ENCODE measurements at regions not wholly inside any gene's neighbourhood (a gene's known extent, or its start where the extent isn't known, plus 50 kb on each side); places are given as distances from the start of the nearest gene placed in this dataset.

GRCh38 chr4:33160126-33160525 is 2440.0 kb downstream of the PCDH7 start:
- no peak for DNase-seq

- DNase-seq: no peak
Observed at GRCh38 chr4:33161202-33161601, 2441.0 kb downstream of the PCDH7 start.

- no peak for DNase-seq
Observed at GRCh38 chr4:33162122-33162521, 2442.0 kb downstream of the PCDH7 start.

GRCh38 chr4:33171873-33172525 is 2451.8 kb downstream of the PCDH7 start:
- no peak for DNase-seq

- no peak for DNase-seq
Observed at GRCh38 chr4:33176566-33176965, 2456.4 kb downstream of the PCDH7 start.

- no peak for DNase-seq
Observed at GRCh38 chr4:33184657-33185290, 2464.6 kb downstream of the PCDH7 start.

GRCh38 chr4:33187035-33187434 is 2466.9 kb downstream of the PCDH7 start:
- no peak for DNase-seq

- DNase-seq: no peak
Observed at GRCh38 chr4:33188733-33189132, 2468.6 kb downstream of the PCDH7 start.

GRCh38 chr4:33189169-33189568 is 2469.0 kb downstream of the PCDH7 start:
- DNase-seq: no peak

GRCh38 chr4:33193109-33193508 is 2472.9 kb downstream of the PCDH7 start:
- DNase-seq: no peak

- no peak for DNase-seq
Observed at GRCh38 chr4:33200377-33200776, 2480.2 kb downstream of the PCDH7 start.

GRCh38 chr4:33218238-33218637 is 2498.1 kb downstream of the PCDH7 start:
- no peak for DNase-seq

- DNase-seq: no peak
Observed at GRCh38 chr4:33226133-33226532, 2506.0 kb downstream of the PCDH7 start.

GRCh38 chr4:33226783-33227182 is 2506.6 kb downstream of the PCDH7 start:
- no peak for DNase-seq

GRCh38 chr4:33255094-33255493 is 2534.9 kb downstream of the PCDH7 start:
- no peak for DNase-seq

- DNase-seq: no peak
Observed at GRCh38 chr4:33255507-33255906, 2535.3 kb downstream of the PCDH7 start.

GRCh38 chr4:33262824-33263223 is 2542.7 kb downstream of the PCDH7 start:
- no peak for DNase-seq

GRCh38 chr4:33268776-33269175 is 2548.6 kb downstream of the PCDH7 start:
- no peak for DNase-seq

- DNase-seq: no peak
Observed at GRCh38 chr4:33270403-33270802, 2550.2 kb downstream of the PCDH7 start.

GRCh38 chr4:33272722-33273121 is 2552.6 kb downstream of the PCDH7 start:
- DNase-seq: no peak

GRCh38 chr4:33283818-33284217 is 2563.6 kb downstream of the PCDH7 start:
- DNase-seq: no peak

- DNase-seq: no peak
Observed at GRCh38 chr4:33296876-33297455, 2576.8 kb downstream of the PCDH7 start.

- DNase-seq: no peak
Observed at GRCh38 chr4:33302321-33302720, 2582.2 kb downstream of the PCDH7 start.

- DNase-seq: no peak
Observed at GRCh38 chr4:33306131-33306530, 2586.0 kb downstream of the PCDH7 start.

- DNase-seq: no peak
Observed at GRCh38 chr4:33316033-33316432, 2595.9 kb downstream of the PCDH7 start.
